ENCODE measurements at regions not wholly inside any gene's neighbourhood (a gene's known extent, or its start where the extent isn't known, plus 50 kb on each side); places are given as distances from the start of the nearest gene placed in this dataset.

GRCh38 chr2:234309431-234309830 lies 187.4 kb downstream of the ARL4C start:
- ChIA-PET POLR2A (interaction anchor here (0.8 to 3.3 kb wide), 8 partner anchors 18 to 188 kb away, joined by 3 to 40 read pairs (median 5); partner anchors contain the start of gene ARL4C), CTCF (interaction anchor here (1.3 to 3.2 kb wide), 4 partner anchors 9 to 187 kb away, joined by 3 to 20 read pairs (median 8); partner anchors contain the start of gene ARL4C)
- H3K27ac Mint-ChIP-seq: peak overlapping the region; percentile 89
- H3K36me3 Mint-ChIP-seq: peaks cover 3% of the 10 kb centered on the region
- peak; percentile 58 for DNase-seq
- H3K9me3 Mint-ChIP-seq: peaks cover 8% of the 10 kb centered on the region
- H3K4me3 Mint-ChIP-seq: peak overlapping the region; percentile 38
- peaks cover 54% of the 10 kb centered on the region for H3K4me1 Mint-ChIP-seq (ENCODE audit: low read depth)
- no peaks in the 10 kb centered on the region for H3K27me3 Mint-ChIP-seq
- intact Hi-C loops (cut with micrococcal nuclease): loop anchor here (1.0 to 2.0 kb wide), 3 partner anchors 31 to 113 kb away; no protein-coding TSS in a partner anchor

GRCh38 chr2:234308813-234309195 lies 188.1 kb downstream of the ARL4C start:
- intact Hi-C loops (cut with micrococcal nuclease): loop anchor here (1.0 to 2.0 kb wide), 7 partner anchors 13 to 180 kb away; no protein-coding TSS in a partner anchor
- peaks cover 8% of the 10 kb centered on the region for H3K9me3 Mint-ChIP-seq
- DNase-seq: peak; percentile 88
- ChIA-PET CTCF (interaction anchor here (1.1 to 3.2 kb wide), 5 partner anchors 9 to 188 kb away, joined by 3 to 20 read pairs (median 3); partner anchors contain the start of gene ARL4C), POLR2A (interaction anchor here (0.8 to 3.3 kb wide), 9 partner anchors 17 to 189 kb away, joined by 3 to 40 read pairs (median 4); partner anchors contain the start of gene ARL4C)
- H3K27me3 Mint-ChIP-seq: no peaks in the 10 kb centered on the region
- peak overlapping the region; percentile 38 for H3K4me3 Mint-ChIP-seq
- H3K27ac Mint-ChIP-seq: peak overlapping the region; percentile 89
- peaks cover 56% of the 10 kb centered on the region for H3K4me1 Mint-ChIP-seq (ENCODE audit: low read depth)
- peaks cover 3% of the 10 kb centered on the region for H3K36me3 Mint-ChIP-seq

GRCh38 chr2:234308073-234308812 lies 188.6 kb downstream of the ARL4C start:
- Mint-ChIP-seq H3K4me1 (ENCODE audit: low read depth) (peaks cover 56% of the 10 kb centered on the region), H3K27ac (peak overlapping the region; percentile 89), H3K27me3 (no peaks in the 10 kb centered on the region), H3K9me3 (peaks cover 8% of the 10 kb centered on the region), H3K4me3 (peak overlapping the region; percentile 14), H3K36me3 (peaks cover 3% of the 10 kb centered on the region)
- intact Hi-C loops (cut with micrococcal nuclease): loop anchor here (1.0 to 2.0 kb wide), 6 partner anchors 12 to 181 kb away; no protein-coding TSS in a partner anchor
- ChIA-PET CTCF (interaction anchor here (1.0 to 3.2 kb wide), 6 partner anchors 8 to 189 kb away, joined by 3 to 20 read pairs (median 3); partner anchors contain the start of gene ARL4C), POLR2A (interaction anchor here (0.8 to 3.3 kb wide), 8 partner anchors 16 to 189 kb away, joined by 3 to 40 read pairs (median 4); partner anchors contain the start of gene ARL4C)
- no peak for DNase-seq

- Mint-ChIP-seq H3K27me3 (no peaks in the 10 kb centered on the region), H3K4me1 (ENCODE audit: low read depth) (peaks cover 61% of the 10 kb centered on the region)
- intact Hi-C loops (cut with micrococcal nuclease): no loop called here
Observed at GRCh38 chr2:234307322-234307961, 189.4 kb downstream of the ARL4C start.

GRCh38 chr2:234306426-234307173 lies 190.3 kb downstream of the ARL4C start:
- intact Hi-C loops (cut with micrococcal nuclease): no loop called here
- peak; percentile 62 for DNase-seq
- H3K9me3 Mint-ChIP-seq: peaks cover 8% of the 10 kb centered on the region
- ChIA-PET CTCF (interaction anchor here (1.5 to 3.2 kb wide), 2 partner anchors 18 to 194 kb away, joined by 3 to 20 read pairs; no protein-coding TSS in a partner anchor), POLR2A (interaction anchor here (1.4 kb wide), 1 partner anchor 17 kb away, joined by 4 read pairs; no protein-coding TSS in a partner anchor)
- H3K36me3 Mint-ChIP-seq: peaks cover 3% of the 10 kb centered on the region
- H3K27ac Mint-ChIP-seq: no peak overlapping the region
- no peak overlapping the region for H3K4me3 Mint-ChIP-seq
- H3K27me3 Mint-ChIP-seq: no peaks in the 10 kb centered on the region
- peaks cover 61% of the 10 kb centered on the region for H3K4me1 Mint-ChIP-seq (ENCODE audit: low read depth)

More at GRCh38 chr2:234307322-234307961, 189.4 kb downstream of the ARL4C start:
- peak overlapping the region; percentile 89 for H3K27ac Mint-ChIP-seq
- peaks cover 8% of the 10 kb centered on the region for H3K9me3 Mint-ChIP-seq
- DNase-seq: no peak
- CTCF ChIA-PET: interaction anchor here (1.0 to 3.2 kb wide), 5 partner anchors 7 to 193 kb away, joined by 3 to 20 read pairs (median 3); no protein-coding TSS in a partner anchor
- H3K4me3 Mint-ChIP-seq: no peak overlapping the region
- POLR2A ChIA-PET: interaction anchor here (1.4 to 3.3 kb wide), 2 partner anchors 16 to 18 kb away, joined by 4 to 40 read pairs; no protein-coding TSS in a partner anchor
- peaks cover 3% of the 10 kb centered on the region for H3K36me3 Mint-ChIP-seq

- POLR2A ChIA-PET: interaction anchor here (1.4 kb wide), 1 partner anchor 16 kb away, joined by 4 read pairs; no protein-coding TSS in a partner anchor
- H3K9me3 Mint-ChIP-seq: peaks cover 8% of the 10 kb centered on the region
- H3K4me1 Mint-ChIP-seq (ENCODE audit: low read depth): peaks cover 67% of the 10 kb centered on the region
- intact Hi-C loops (cut with micrococcal nuclease): no loop called here
- CTCF ChIA-PET: interaction anchor here (1.5 kb wide), 1 partner anchor 195 kb away, joined by 3 read pairs; no protein-coding TSS in a partner anchor
- no peak overlapping the region for H3K27ac Mint-ChIP-seq
- H3K4me3 Mint-ChIP-seq: no peak overlapping the region
- no peaks in the 10 kb centered on the region for H3K27me3 Mint-ChIP-seq
- peaks cover 3% of the 10 kb centered on the region for H3K36me3 Mint-ChIP-seq
- no peak for DNase-seq
Observed at GRCh38 chr2:234305846-234306245, 191.0 kb downstream of the ARL4C start.

- Mint-ChIP-seq H3K27ac (no peak overlapping the region), H3K4me3 (no peak overlapping the region), H3K9me3 (peaks cover 8% of the 10 kb centered on the region), H3K36me3 (peaks cover 3% of the 10 kb centered on the region), H3K4me1 (ENCODE audit: low read depth) (peaks cover 65% of the 10 kb centered on the region), H3K27me3 (no peaks in the 10 kb centered on the region)
- ChIA-PET POLR2A (no interaction called here), CTCF (interaction anchor here (1.0 kb wide), 1 partner anchor 16 kb away, joined by 3 read pairs; no protein-coding TSS in a partner anchor)
- intact Hi-C loops (cut with micrococcal nuclease): no loop called here
- no peak for DNase-seq
Observed at GRCh38 chr2:234304950-234305349, 191.9 kb downstream of the ARL4C start.

- intact Hi-C loops (cut with micrococcal nuclease): no loop called here
- no peaks in the 10 kb centered on the region for H3K36me3 Mint-ChIP-seq
- no peak overlapping the region for H3K4me3 Mint-ChIP-seq
- POLR2A ChIA-PET: no interaction called here
- H3K4me1 Mint-ChIP-seq (ENCODE audit: low read depth): peaks cover 52% of the 10 kb centered on the region
- H3K9me3 Mint-ChIP-seq: peaks cover 6% of the 10 kb centered on the region
- DNase-seq: no peak
- CTCF ChIA-PET: interaction anchor here (5.1 kb wide), 1 partner anchor 13 kb away, joined by 21 read pairs; no protein-coding TSS in a partner anchor
- H3K27me3 Mint-ChIP-seq: no peaks in the 10 kb centered on the region
- H3K27ac Mint-ChIP-seq: peak overlapping the region; percentile 19
Observed at GRCh38 chr2:234302664-234302991, 194.3 kb downstream of the ARL4C start.

- Mint-ChIP-seq H3K9me3 (no peaks in the 10 kb centered on the region), H3K4me1 (ENCODE audit: low read depth) (peaks cover 53% of the 10 kb centered on the region), H3K4me3 (no peak overlapping the region), H3K27me3 (no peaks in the 10 kb centered on the region), H3K36me3 (no peaks in the 10 kb centered on the region), H3K27ac (no peak overlapping the region)
- ChIA-PET POLR2A (interaction anchor here (0.5 kb wide), 1 partner anchor 47 kb away, joined by 3 read pairs; no protein-coding TSS in a partner anchor), CTCF (interaction anchor here (0.7 to 5.1 kb wide), 2 partner anchors 12 to 195 kb away, joined by 3 to 21 read pairs; partner anchors contain the start of gene ARL4C)
- intact Hi-C loops (cut with micrococcal nuclease): no loop called here
- DNase-seq: no peak
Observed at GRCh38 chr2:234300932-234301823, 195.7 kb downstream of the ARL4C start.

GRCh38 chr2:234300391-234300925 lies 196.4 kb downstream of the ARL4C start:
- ChIA-PET CTCF (interaction anchor here (0.7 to 5.1 kb wide), 3 partner anchors 8 to 196 kb away, joined by 3 to 21 read pairs (median 3); partner anchors contain the start of gene ARL4C), POLR2A (no interaction called here)
- Mint-ChIP-seq H3K36me3 (no peaks in the 10 kb centered on the region), H3K4me1 (ENCODE audit: low read depth) (peaks cover 56% of the 10 kb centered on the region), H3K27me3 (no peaks in the 10 kb centered on the region), H3K4me3 (no peak overlapping the region), H3K27ac (no peak overlapping the region), H3K9me3 (no peaks in the 10 kb centered on the region)
- intact Hi-C loops (cut with micrococcal nuclease): no loop called here
- no peak for DNase-seq

All from activated CD4-positive, alpha-beta memory T cell treated with anti-CD3 and anti-CD28 coated beads for 36 hours (primary cell).